Esophagus muscularis mucosa (tissue), 3 donors: ENCODE measurements at regions not wholly inside any gene's neighbourhood (a gene's known extent, or its start where the extent isn't known, plus 50 kb on each side); places are given as distances from the start of the nearest gene placed in this dataset.

Source experiments
- CTCF ChIP-seq, 3 experiments: fragments of 200-600 bp in 2 of 3; fragments of 450-650 bp in 1 of 3; sonication (generic) in 2 of 3; IDR thresholded peaks; one replicate each; pipeline ENCODE4 v1.5.1; 2017 to 2019; ENCODE audit warnings: antibody characterized with exemption in 3 of 3, mild to moderate bottlenecking in 2 of 3, moderate library complexity in 1 of 3
- POLR2AphosphoS5 ChIP-seq, 2 donors: sonication (generic); formaldehyde crosslinking; IDR thresholded peaks; one replicate each; pipeline ENCODE4 v1.6.1; 2017; ENCODE audit warnings: antibody characterized with exemption in 2 of 2

DNA sequence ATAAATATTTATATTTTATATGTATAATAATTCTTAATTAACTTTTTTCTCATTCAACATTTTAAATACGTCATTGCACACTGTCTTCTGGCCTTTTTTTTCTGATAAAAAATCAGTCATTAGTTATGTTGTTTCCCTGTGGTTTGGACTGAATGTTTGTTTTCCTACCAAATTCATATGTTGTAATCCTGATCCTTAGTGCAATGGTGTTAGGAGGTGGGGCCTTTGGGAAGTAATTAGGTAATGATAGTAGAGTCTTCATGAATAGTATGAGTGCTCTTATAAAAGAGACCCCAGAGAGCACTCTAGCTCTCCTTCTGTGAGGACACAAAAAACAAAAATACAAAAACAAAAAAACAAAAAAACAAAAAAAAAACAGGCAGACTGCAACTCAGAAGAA lies 117.2 kb downstream of the GASK1B start:
- TF ChIP-seq POLR2AphosphoS5 (IDR thresholded peaks at IDR 0.05) (no peak), CTCF (IDR thresholded peaks at IDR 0.05) (no peak)
